H9 (cell line): ENCODE measurements at regions not wholly inside any gene's neighbourhood (a gene's known extent, or its start where the extent isn't known, plus 50 kb on each side); places are given as distances from the start of the nearest gene placed in this dataset.

Source experiments
- DNase-seq: peaks from one replicate; pipeline ENCODE4 v3.0.0-alpha.2; 2017
- H2AFZ ChIP-seq: one replicate; pipeline ENCODE4 v1.6.1; 2013; ENCODE audit warnings: mild to moderate bottlenecking, low read length, control low read depth, moderate library complexity
- H2AK5ac ChIP-seq: 2 replicates; pipeline ENCODE4 v1.6.1; 2013; ENCODE audit warnings: low read length, control low read depth, mixed read lengths; ENCODE audit not compliant: insufficient read length
- H2BK120ac ChIP-seq: one replicate; pipeline ENCODE4 v1.6.1; 2013; ENCODE audit warnings: low read depth, mild to moderate bottlenecking, low read length, control low read depth, inconsistent platforms; ENCODE audit not compliant: poor library complexity, severe bottlenecking
- H2BK12ac ChIP-seq: 2 replicates; pipeline ENCODE4 v1.6.1; 2013; ENCODE audit warnings: low read length, control low read depth, mixed read lengths, low read depth; ENCODE audit not compliant: insufficient read length
- H2BK15ac ChIP-seq: 2 replicates; pipeline ENCODE4 v1.6.1; 2013; ENCODE audit warnings: low read depth, low read length, control low read depth
- H2BK20ac ChIP-seq: one replicate; pipeline ENCODE4 v1.6.1; 2013; ENCODE audit warnings: low read depth, mild to moderate bottlenecking, low read length, control low read depth, inconsistent platforms; ENCODE audit not compliant: poor library complexity, severe bottlenecking
- H2BK5ac ChIP-seq: 2 replicates; pipeline ENCODE4 v1.6.1; 2013; ENCODE audit warnings: low read length, control low read depth, mixed read lengths; ENCODE audit not compliant: insufficient read length
- H3K14ac ChIP-seq: 2 replicates; pipeline ENCODE4 v1.6.1; 2013; ENCODE audit warnings: low read length, control low read depth; ENCODE audit not compliant: insufficient read depth
- H3K18ac ChIP-seq: 2 replicates; pipeline ENCODE4 v1.6.1; 2013; ENCODE audit warnings: low read depth, mild to moderate bottlenecking, mixed read lengths, low read length, control low read depth; ENCODE audit not compliant: insufficient read length
- H3K23ac ChIP-seq: 2 replicates; pipeline ENCODE4 v1.6.1; 2013; ENCODE audit warnings: low read length, control low read depth, mixed read lengths, low read depth; ENCODE audit not compliant: insufficient read length
- H3K23me2 ChIP-seq: 2 replicates; pipeline ENCODE4 v1.6.1; 2013; ENCODE audit warnings: low read depth, mild to moderate bottlenecking, mixed read lengths, low read length, control low read depth; ENCODE audit not compliant: insufficient read length, poor library complexity, severe bottlenecking
- H3K27ac ChIP-seq: 2 replicates; pipeline ENCODE4 v1.5.1; 2013; ENCODE audit warnings: low read length, control low read depth, mixed read lengths, low read depth; ENCODE audit not compliant: insufficient read length
- H3K27me3 ChIP-seq: 2 replicates; pipeline ENCODE4 v1.6.1; 2013; ENCODE audit warnings: low read length, control low read depth, inconsistent platforms; ENCODE audit not compliant: insufficient read depth
- H3K4ac ChIP-seq: 2 replicates; pipeline ENCODE4 v1.6.1; 2013; ENCODE audit warnings: low read depth, mild to moderate bottlenecking, control low read depth, inconsistent platforms, low read length, moderate library complexity
- H3K4me1 ChIP-seq: 2 replicates; pipeline ENCODE4 v1.6.1; 2013; ENCODE audit warnings: low read length, control low read depth, inconsistent platforms; ENCODE audit not compliant: insufficient read depth
- H3K4me2 ChIP-seq: 2 replicates; pipeline ENCODE4 v1.6.1; 2013; ENCODE audit warnings: low read length, control low read depth, mixed read lengths; ENCODE audit not compliant: insufficient read length, insufficient read depth
- H3K56ac ChIP-seq: 2 replicates; pipeline ENCODE4 v1.6.1; 2013; ENCODE audit warnings: low read depth, mild to moderate bottlenecking, mixed read lengths, low read length, control low read depth; ENCODE audit not compliant: insufficient read length
- H3K79me1 ChIP-seq: 2 replicates; pipeline ENCODE4 v1.6.1; 2013; ENCODE audit warnings: low read depth, mild to moderate bottlenecking, moderate library complexity, low read length, control low read depth, inconsistent platforms; ENCODE audit not compliant: insufficient read depth, poor library complexity, severe bottlenecking
- H3K79me2 ChIP-seq: 2 replicates; pipeline ENCODE4 v1.6.1; 2013; ENCODE audit warnings: low read length, control low read depth, inconsistent platforms; ENCODE audit not compliant: insufficient read depth
- H3K9ac ChIP-seq: 2 replicates; pipeline ENCODE4 v1.6.1; 2013; ENCODE audit warnings: low read length, control low read depth, mixed read lengths; ENCODE audit not compliant: insufficient read length; ENCODE audit errors: extremely low read depth
- H3K9me3 ChIP-seq: one replicate; pipeline ENCODE4 v1.6.1; 2013; ENCODE audit warnings: low read depth, low read length, inconsistent platforms; ENCODE audit not compliant: control insufficient read depth
- H3T11ph ChIP-seq: one replicate; pipeline ENCODE4 v1.6.1; 2013; ENCODE audit warnings: mild to moderate bottlenecking, low read length, control low read depth, inconsistent platforms
- H4K20me1 ChIP-seq: one replicate; pipeline ENCODE4 v1.6.1; 2013; ENCODE audit not compliant: control insufficient read depth, insufficient read length, insufficient read depth
- H4K5ac ChIP-seq: 2 replicates; pipeline ENCODE4 v1.6.1; 2013; ENCODE audit warnings: low read depth, mild to moderate bottlenecking, mixed read lengths, low read length, control low read depth; ENCODE audit not compliant: insufficient read length
- H4K8ac ChIP-seq: replicated peaks from 2 replicates; pipeline ENCODE4 v1.6.1; 2013; ENCODE audit warnings: low read length, control low read depth, mixed read lengths, low read depth; ENCODE audit not compliant: insufficient read length
- H4K91ac ChIP-seq: 2 replicates; pipeline ENCODE4 v1.6.1; 2013; ENCODE audit warnings: low read depth, mild to moderate bottlenecking, moderate library complexity, mixed read lengths, low read length, control low read depth; ENCODE audit not compliant: insufficient read length
- H3K27ac Mint-ChIP-seq, 3 experiments: 2 replicates in 2 of 3; 3 replicates in 1 of 3; pipeline ENCODE4 v1.8.0; 2020 to 2021; ENCODE audit warnings: mixed read lengths in 3 of 3, mild to moderate bottlenecking in 1 of 3, moderate library complexity in 1 of 3
- H3K27me3 Mint-ChIP-seq: 2 replicates; pipeline ENCODE4 v1.8.0; 2021; ENCODE audit warnings: low read depth, mild to moderate bottlenecking, moderate library complexity, mixed read lengths
- H3K36me3 Mint-ChIP-seq, 3 experiments: 2 replicates in 2 of 3; 3 replicates in 1 of 3; pipeline ENCODE4 v1.8.0; 2020 to 2021; ENCODE audit warnings: low read depth in 3 of 3, mixed read lengths in 3 of 3; ENCODE audit not compliant: insufficient read depth in 1 of 3
- H3K4me1 Mint-ChIP-seq, 2 experiments: 2 replicates each; pipeline ENCODE4 v1.8.0; 2020; ENCODE audit warnings: mixed read lengths in 2 of 2
- H3K4me3 Mint-ChIP-seq, 2 experiments: 2 replicates in 1 of 2; 3 replicates in 1 of 2; pipeline ENCODE4 v1.8.0; 2020 to 2021; ENCODE audit warnings: mild to moderate bottlenecking in 2 of 2, mixed read lengths in 2 of 2, moderate library complexity in 1 of 2
- H3K9me3 Mint-ChIP-seq, 2 experiments: 2 replicates in 1 of 2; 3 replicates in 1 of 2; pipeline ENCODE4 v1.8.0; 2020; ENCODE audit warnings: mild to moderate bottlenecking in 2 of 2, mixed read lengths in 2 of 2, moderate library complexity in 1 of 2
- WGBS: extraction: QIAGEN DNeasy Blood & Tissue Kit; methylation state at CpG from one replicate; pipeline ENCODE4 v1.1.7; 2013; ENCODE audit warnings: missing lambda C conversion rate, low lambda C conversion rate, mixed read lengths; ENCODE audit not compliant: insufficient read length; ENCODE audit errors: extremely low coverage; 5-methylcytosine and 5-hydroxymethylcytosine counted together
- TF ChIP-seq, protein P1 (sequence below): fragments of 200-600 bp; sonication (generic); conservative IDR thresholded peaks from 3 replicates; pipeline ENCODE4 v1.8.0; 2021; ENCODE audit warnings: antibody characterized with exemption, mild to moderate bottlenecking

DNA sequence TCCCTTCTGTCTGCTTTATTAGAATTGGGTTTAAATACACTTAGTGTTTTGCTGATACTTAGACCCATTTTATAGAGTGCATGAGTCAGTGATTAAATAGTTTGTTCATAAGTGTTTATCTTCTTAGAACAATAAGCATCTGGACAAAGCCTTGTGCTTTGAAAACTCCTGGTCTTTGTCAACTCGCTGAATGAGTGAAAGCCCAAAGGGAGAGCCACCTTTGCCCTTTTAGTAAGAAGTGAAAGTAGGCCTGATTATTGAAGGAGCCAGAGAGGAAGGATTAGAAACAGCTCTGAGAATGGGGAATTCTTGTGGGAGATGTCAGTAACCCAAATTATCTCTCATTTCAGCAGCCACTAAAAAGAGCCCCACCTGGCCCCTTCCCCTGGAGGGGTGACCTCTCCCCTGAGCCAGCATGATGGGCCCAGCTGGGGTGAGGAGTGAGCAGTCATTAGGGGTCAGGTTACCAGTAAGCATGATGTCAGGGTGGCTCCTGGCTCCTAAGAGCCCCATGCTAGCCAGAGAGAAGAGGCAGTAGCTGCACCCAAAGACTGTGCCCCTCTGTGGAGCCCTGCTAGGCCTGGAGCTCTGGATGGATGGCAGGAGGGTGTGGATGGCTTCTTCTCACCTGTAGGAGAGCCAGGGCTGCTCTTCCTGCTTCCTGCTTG lies 125.1 kb upstream of the E2F8 start:
- Histone ChIP-seq H3K14ac (no peak overlapping the region; the same call in 1 of the 2 replicates), H3K4me2 (no peak overlapping the region), H3K23me2 (no peaks in the 10 kb centered on the region), H4K20me1 (no peaks in the 10 kb centered on the region), H3K4ac (no peak overlapping the region), H2AFZ (no peak overlapping the region), H3K27me3 (no peaks in the 10 kb centered on the region), H3K9me3 (no peaks in the 10 kb centered on the region), H4K91ac (no peak overlapping the region), H3K56ac (no peak overlapping the region), H3K79me2 (no peaks in the 10 kb centered on the region), H3K23ac (no peak overlapping the region), H2AK5ac (no peak overlapping the region), H3K79me1 (no peaks in the 10 kb centered on the region), H2BK20ac (no peak overlapping the region), H3K18ac (no peak overlapping the region), H4K8ac (no peak overlapping the region), H3K9ac (no peak overlapping the region), H2BK15ac (no peak overlapping the region), H3K27ac (no peak overlapping the region), H2BK12ac (no peak overlapping the region), H4K5ac (no peak overlapping the region), H2BK120ac (no peak overlapping the region), H3K4me1 (no peaks in the 10 kb centered on the region; the same call in 1 of the 2 replicates), H3T11ph (no peak overlapping the region), H2BK5ac (no peak overlapping the region)
- Mint-ChIP-seq H3K27ac (no peak overlapping the region), H3K4me3 (no peak overlapping the region), H3K9me3 (no peaks in the 10 kb centered on the region), H3K27me3 (peaks cover 7% of the 10 kb centered on the region; the same call in 1 of the 2 replicates), H3K36me3 (no peaks in the 10 kb centered on the region), H3K4me1 (peaks cover 7 to 9% of the 10 kb centered on the region in 2 experiments; a peak in 2 of 4 replicates)
- no peak for DNase-seq
- WGBS: no CpG with 5 or more reads among the region's 1 CpG
- TF ChIP-seq, protein P1, sequence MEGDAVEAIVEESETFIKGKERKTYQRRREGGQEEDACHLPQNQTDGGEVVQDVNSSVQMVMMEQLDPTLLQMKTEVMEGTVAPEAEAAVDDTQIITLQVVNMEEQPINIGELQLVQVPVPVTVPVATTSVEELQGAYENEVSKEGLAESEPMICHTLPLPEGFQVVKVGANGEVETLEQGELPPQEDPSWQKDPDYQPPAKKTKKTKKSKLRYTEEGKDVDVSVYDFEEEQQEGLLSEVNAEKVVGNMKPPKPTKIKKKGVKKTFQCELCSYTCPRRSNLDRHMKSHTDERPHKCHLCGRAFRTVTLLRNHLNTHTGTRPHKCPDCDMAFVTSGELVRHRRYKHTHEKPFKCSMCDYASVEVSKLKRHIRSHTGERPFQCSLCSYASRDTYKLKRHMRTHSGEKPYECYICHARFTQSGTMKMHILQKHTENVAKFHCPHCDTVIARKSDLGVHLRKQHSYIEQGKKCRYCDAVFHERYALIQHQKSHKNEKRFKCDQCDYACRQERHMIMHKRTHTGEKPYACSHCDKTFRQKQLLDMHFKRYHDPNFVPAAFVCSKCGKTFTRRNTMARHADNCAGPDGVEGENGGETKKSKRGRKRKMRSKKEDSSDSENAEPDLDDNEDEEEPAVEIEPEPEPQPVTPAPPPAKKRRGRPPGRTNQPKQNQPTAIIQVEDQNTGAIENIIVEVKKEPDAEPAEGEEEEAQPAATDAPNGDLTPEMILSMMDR: no peak
